ENCODE measurements at regions not wholly inside any gene's neighbourhood (a gene's known extent, or its start where the extent isn't known, plus 50 kb on each side); places are given as distances from the start of the nearest gene placed in this dataset.
A peak's percentile ranks its signal among the peaks of the same experiment; 100 is the strongest.

GRCh38 chr2:71926089-71926447 lies 221.6 kb downstream of the CYP26B1 start:
- FAIRE-seq (no peak), DNase-seq (no peak), ATAC-seq (no peak)
- H3K27me3 ChIP-seq = no peaks in the 10 kb centered on the region
- H3K4me3 ChIP-seq = no peak overlapping the region
- TF ChIP-seq CTCF (IDR thresholded peaks at IDR 0.05) = no peak
- intact Hi-C loops (cut with DNase I) = loop anchor here in 2 of 3 donors (5.0 to 10.0 kb wide), 4 partner anchors 219 to 819 kb away; partner anchors contain the start of gene CYP26B1 (in 2 of the 2)
- 84 to 86% methylated on average over 9 of the region's 9 CpGs for WGBS, 2 donors
- no peaks in the 10 kb centered on the region for H3K36me3 ChIP-seq
- H3K9me3 ChIP-seq = no peaks in the 10 kb centered on the region
- H3K4me1 ChIP-seq = no peaks in the 10 kb centered on the region
- no peak overlapping the region for H3K27ac ChIP-seq

GRCh38 chr2:71925268-71926088 lies 222.2 kb downstream of the CYP26B1 start:
- WGBS, 2 donors = 78 to 83% methylated on average over 14 of the region's 14 CpGs
- Histone ChIP-seq H3K4me3 (no peak overlapping the region), H3K27me3 (no peaks in the 10 kb centered on the region), H3K27ac (no peak overlapping the region), H3K4me1 (no peaks in the 10 kb centered on the region), H3K36me3 (no peaks in the 10 kb centered on the region), H3K9me3 (no peaks in the 10 kb centered on the region)
- FAIRE-seq = no peak
- TF ChIP-seq CTCF (IDR thresholded peaks at IDR 0.05) = no peak
- intact Hi-C loops (cut with DNase I) = loop anchor here in 2 of 3 donors (5.0 to 10.0 kb wide), 4 partner anchors 219 to 819 kb away; partner anchors contain the start of gene CYP26B1 (in 2 of the 2)
- DNase-seq = no peak
- ATAC-seq = no peak

- DNase-seq (peak in 4 of 6 donors; percentile 41 to 74 (median 60)), FAIRE-seq (no peak), ATAC-seq (peak; percentile 67 to 85 (median 82))
- 25 to 30% methylated on average over 7 of the region's 7 CpGs for WGBS, 2 donors
- Histone ChIP-seq H3K4me3 (no peak overlapping the region), H3K27me3 (no peaks in the 10 kb centered on the region), H3K4me1 (no peaks in the 10 kb centered on the region), H3K9me3 (no peaks in the 10 kb centered on the region), H3K27ac (no peak overlapping the region), H3K36me3 (no peaks in the 10 kb centered on the region)
- peak; percentile 75 to 83 (median 78) for TF ChIP-seq CTCF (IDR thresholded peaks at IDR 0.05)
- intact Hi-C loops (cut with DNase I) = loop anchor here in 1 of 3 donors (10.0 kb wide), 3 partner anchors 221 to 821 kb away; partner anchors contain the start of gene CYP26B1
Measured at GRCh38 chr2:71923887-71924533, 223.7 kb downstream of the CYP26B1 start.

- Histone ChIP-seq H3K9me3 (no peaks in the 10 kb centered on the region), H3K27ac (no peak overlapping the region), H3K27me3 (peaks cover 0 to 4% (median 0%) of the 10 kb centered on the region in 4 donors), H3K4me3 (no peak overlapping the region), H3K36me3 (no peaks in the 10 kb centered on the region), H3K4me1 (no peaks in the 10 kb centered on the region)
- ATAC-seq = no peak
- peak in 1 of 6 donors; percentile 4 for DNase-seq
- intact Hi-C loops (cut with DNase I) = loop anchor here in 1 of 3 donors (10.0 kb wide), 3 partner anchors 222 to 822 kb away; partner anchors contain the start of gene CYP26B1
- FAIRE-seq = no peak
- TF ChIP-seq CTCF (IDR thresholded peaks at IDR 0.05) = no peak
Measured at GRCh38 chr2:71923143-71923525, 224.5 kb downstream of the CYP26B1 start.
